ENCODE measurements at regions not wholly inside any gene's neighbourhood (a gene's known extent, or its start where the extent isn't known, plus 50 kb on each side); places are given as distances from the start of the nearest gene placed in this dataset.

GRCh38 chr1:87812871-87813577, 484.3 kb downstream of the LMO4 start:
- no peak for TF ChIP-seq MAX (IDR thresholded peaks at IDR 0.05)
- no peak for TF ChIP-seq SP1 (IDR thresholded peaks at IDR 0.05)
- no peak for TF ChIP-seq CTCF (IDR thresholded peaks at IDR 0.05; ENCODE audit: low read depth, low read length, missing input control)
- no peak for TF ChIP-seq TAF1 (conservative IDR thresholded peaks at IDR 0.05)
- no peak for TF ChIP-seq YY1 (IDR thresholded peaks at IDR 0.05)
- no peak for TF ChIP-seq REST (IDR thresholded peaks at IDR 0.05)
- no peak for TF ChIP-seq EGR1 (IDR thresholded peaks at IDR 0.05; ENCODE audit: low read depth in 2 of 2)
- TF ChIP-seq HNF4A (conservative IDR thresholded peaks at IDR 0.05) = no peak
- no peak for TF ChIP-seq ATF3 (IDR thresholded peaks at IDR 0.05)
